ENCODE measurements at regions not wholly inside any gene's neighbourhood (a gene's known extent, or its start where the extent isn't known, plus 50 kb on each side); places are given as distances from the start of the nearest gene placed in this dataset.

DNA sequence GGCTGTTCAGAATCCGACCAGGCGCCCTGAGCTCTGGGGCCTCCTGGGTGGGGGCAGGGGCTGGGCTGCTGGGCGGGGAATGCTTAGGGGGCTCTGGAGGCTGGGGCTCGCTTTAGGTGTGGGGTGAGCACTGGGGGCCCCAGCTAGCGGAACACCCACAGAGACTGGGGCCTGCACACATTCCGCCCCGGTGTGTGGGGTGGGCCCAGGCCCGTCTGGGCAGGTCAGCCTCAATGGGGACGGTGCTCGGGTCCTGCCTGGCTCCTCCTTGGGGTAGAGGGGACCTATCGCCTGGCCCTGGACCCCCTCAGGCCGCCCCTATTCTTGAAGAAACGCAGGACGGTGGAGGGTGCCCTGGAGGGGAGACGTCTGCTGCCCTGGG lies 364.8 kb downstream of the TMEM121 start:
- no peak overlapping the region for H3K27ac ChIP-seq (ENCODE audit: low read depth in 1 of 2, low read length in 2 of 2)
- WGBS, result 75% methylated on average over 15 of the region's 15 CpGs
- H3K4me3 ChIP-seq (ENCODE audit: low read depth in 1 of 3, low read length in 3 of 3), result no peak overlapping the region

More for the DNA sequence above, 364.8 kb downstream of the TMEM121 start:
- H3K9me3 ChIP-seq (ENCODE audit: control insufficient read depth in 4 of 4, low read length in 3 of 4), result no peaks in the 10 kb centered on the region
- no peak for TF ChIP-seq ZBTB33 (IDR thresholded peaks at IDR 0.05)
- no peak for TF ChIP-seq HNF4A (conservative IDR thresholded peaks at IDR 0.05)
- no peak for TF ChIP-seq RXRA (IDR thresholded peaks at IDR 0.05)
- TF ChIP-seq, protein P1, sequence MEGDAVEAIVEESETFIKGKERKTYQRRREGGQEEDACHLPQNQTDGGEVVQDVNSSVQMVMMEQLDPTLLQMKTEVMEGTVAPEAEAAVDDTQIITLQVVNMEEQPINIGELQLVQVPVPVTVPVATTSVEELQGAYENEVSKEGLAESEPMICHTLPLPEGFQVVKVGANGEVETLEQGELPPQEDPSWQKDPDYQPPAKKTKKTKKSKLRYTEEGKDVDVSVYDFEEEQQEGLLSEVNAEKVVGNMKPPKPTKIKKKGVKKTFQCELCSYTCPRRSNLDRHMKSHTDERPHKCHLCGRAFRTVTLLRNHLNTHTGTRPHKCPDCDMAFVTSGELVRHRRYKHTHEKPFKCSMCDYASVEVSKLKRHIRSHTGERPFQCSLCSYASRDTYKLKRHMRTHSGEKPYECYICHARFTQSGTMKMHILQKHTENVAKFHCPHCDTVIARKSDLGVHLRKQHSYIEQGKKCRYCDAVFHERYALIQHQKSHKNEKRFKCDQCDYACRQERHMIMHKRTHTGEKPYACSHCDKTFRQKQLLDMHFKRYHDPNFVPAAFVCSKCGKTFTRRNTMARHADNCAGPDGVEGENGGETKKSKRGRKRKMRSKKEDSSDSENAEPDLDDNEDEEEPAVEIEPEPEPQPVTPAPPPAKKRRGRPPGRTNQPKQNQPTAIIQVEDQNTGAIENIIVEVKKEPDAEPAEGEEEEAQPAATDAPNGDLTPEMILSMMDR (IDR thresholded peaks at IDR 0.05; ENCODE audit: low read depth, low read length, missing input control), result no peak
- TF ChIP-seq NR2F2 (IDR thresholded peaks at IDR 0.05), result no peak
- TF ChIP-seq GABPA (IDR thresholded peaks at IDR 0.05 in 1 of 2, conservative IDR thresholded peaks at IDR 0.05 in 1 of 2), result no peak
- no peak for TF ChIP-seq YY1 (IDR thresholded peaks at IDR 0.05)
- no peak for TF ChIP-seq REST (IDR thresholded peaks at IDR 0.05)
- TF ChIP-seq EGR1 (IDR thresholded peaks at IDR 0.05; ENCODE audit: low read depth in 2 of 2), result no peak
- TF ChIP-seq TAF1 (conservative IDR thresholded peaks at IDR 0.05), result no peak
- TF ChIP-seq, protein P2, sequence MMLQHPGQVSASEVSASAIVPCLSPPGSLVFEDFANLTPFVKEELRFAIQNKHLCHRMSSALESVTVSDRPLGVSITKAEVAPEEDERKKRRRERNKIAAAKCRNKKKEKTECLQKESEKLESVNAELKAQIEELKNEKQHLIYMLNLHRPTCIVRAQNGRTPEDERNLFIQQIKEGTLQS (IDR thresholded peaks at IDR 0.05), result no peak
- no peak for TF ChIP-seq FOXA2 (IDR thresholded peaks at IDR 0.05)
- TF ChIP-seq, protein P3, sequence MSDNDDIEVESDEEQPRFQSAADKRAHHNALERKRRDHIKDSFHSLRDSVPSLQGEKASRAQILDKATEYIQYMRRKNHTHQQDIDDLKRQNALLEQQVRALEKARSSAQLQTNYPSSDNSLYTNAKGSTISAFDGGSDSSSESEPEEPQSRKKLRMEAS (IDR thresholded peaks at IDR 0.05), result no peak
- TF ChIP-seq HNF4G (IDR thresholded peaks at IDR 0.05), result no peak
- TF ChIP-seq JUND (IDR thresholded peaks at IDR 0.05), result no peak
- TF ChIP-seq SP1 (IDR thresholded peaks at IDR 0.05), result no peak
- H3K4me1 ChIP-seq (ENCODE audit: control insufficient read depth in 4 of 4, insufficient read depth in 4 of 4, low read length in 3 of 4), result no peaks in the 10 kb centered on the region
- H3K36me3 ChIP-seq (ENCODE audit: control insufficient read depth in 4 of 4, insufficient read depth in 3 of 4, low read depth in 1 of 4, low read length in 3 of 4), result no peaks in the 10 kb centered on the region
- no peaks in the 10 kb centered on the region for H3K27me3 ChIP-seq (ENCODE audit: control insufficient read depth in 4 of 4, insufficient read depth in 4 of 4, low read length in 3 of 4)
- no peak overlapping the region for H3K9ac ChIP-seq (ENCODE audit: low read depth in 1 of 2, low read length in 2 of 2)
- no peak for DNase-seq (ENCODE audit: low spot score)
